H54 (cell line): ENCODE measurements at regions not wholly inside any gene's neighbourhood (a gene's known extent, or its start where the extent isn't known, plus 50 kb on each side); places are given as distances from the start of the nearest gene placed in this dataset.

Source experiments
- DNase-seq: peaks from one replicate; pipeline ENCODE4 v3.0.0; 2011; ENCODE audit warnings: low spot score, mixed read lengths; ENCODE audit not compliant: insufficient read length
- FAIRE-seq: peaks from 3 replicates; lab custom pipeline; 2011; peaks lifted over from hg19 to GRCh38; lab: Jason Lieb, UNC
- POLR2A ChIP-seq: IDR thresholded peaks from 2 replicates; pipeline ENCODE4 v1.6.1; 2011; ENCODE audit warnings: low read depth, mild to moderate bottlenecking, low read length

GRCh38 chr6:168197636-168198301 lies 118.8 kb upstream of the FRMD1 start:
- no peak for FAIRE-seq
- no peak for DNase-seq
- TF ChIP-seq POLR2A = no peak

GRCh38 chr6:168196881-168197635 lies 118.0 kb upstream of the FRMD1 start:
- no peak for TF ChIP-seq POLR2A
- DNase-seq = no peak
- FAIRE-seq = no peak

- no peak for FAIRE-seq
- no peak for DNase-seq
- no peak for TF ChIP-seq POLR2A
These were observed 117.4 kb upstream of the FRMD1 start for GRCh38 chr6:168196385-168196860.

GRCh38 chr6:168195712-168196111 lies 116.7 kb upstream of the FRMD1 start:
- FAIRE-seq (no peak), DNase-seq (no peak)
- TF ChIP-seq POLR2A = no peak

- no peak for FAIRE-seq
These were observed 115.9 kb upstream of the FRMD1 start for GRCh38 chr6:168194732-168195567.

GRCh38 chr6:168193816-168194721 lies 115.1 kb upstream of the FRMD1 start:
- DNase-seq (no peak), FAIRE-seq (no peak)
- no peak for TF ChIP-seq POLR2A

More at GRCh38 chr6:168194732-168195567, 115.9 kb upstream of the FRMD1 start:
- no peak for DNase-seq
- no peak for TF ChIP-seq POLR2A

GRCh38 chr6:168192901-168193815 lies 114.1 kb upstream of the FRMD1 start:
- DNase-seq (no peak), FAIRE-seq (no peak)
- no peak for TF ChIP-seq POLR2A

GRCh38 chr6:168192195-168192900 lies 113.3 kb upstream of the FRMD1 start:
- DNase-seq (no peak), FAIRE-seq (no peak)
- TF ChIP-seq POLR2A = no peak

GRCh38 chr6:168190646-168191443 lies 111.8 kb upstream of the FRMD1 start:
- no peak for TF ChIP-seq POLR2A
- FAIRE-seq = no peak

GRCh38 chr6:168190014-168190405 lies 111.0 kb upstream of the FRMD1 start:
- TF ChIP-seq POLR2A = no peak
- no peak for FAIRE-seq
- DNase-seq = no peak

More at GRCh38 chr6:168190646-168191443, 111.8 kb upstream of the FRMD1 start:
- no peak for DNase-seq
